HCT116 (cell line): ENCODE measurements at regions not wholly inside any gene's neighbourhood (a gene's known extent, or its start where the extent isn't known, plus 50 kb on each side); places are given as distances from the start of the nearest gene placed in this dataset.

Source experiments
- ATAC-seq: fragments of 200-7000 bp; cut with Tn5 transposase; 2 replicates; pipeline ENCODE4 v1.9.1; 2020; ENCODE audit warnings: mild to moderate bottlenecking, moderate library complexity
- BruUV-seq: library from RNA; stranded (reverse); fragments of 400-500 nt; replicated peaks from 2 replicates; lab custom pipeline; 2021; lab: Mats Ljungman, UMichigan
- CTCF ChIA-PET: fragments of 300-600 bp; sonication (Branson Sonifier 250); formaldehyde crosslinking; loops from one replicate; lab custom pipeline; 2021; ENCODE audit warnings: antibody characterized with exemption; lab: Charles Lee
- POLR2A ChIA-PET: fragments of 300-600, 350-600 bp; sonication (Branson Sonifier 250); formaldehyde crosslinking; loops from one replicate; lab custom pipeline; 2021; ENCODE audit warnings: antibody characterized with exemption; lab: Charles Lee
- RAD21 ChIA-PET, 2 experiments: fragments of 300-600 bp; sonication (Branson Sonifier 250); formaldehyde crosslinking; loops; one replicate each; lab custom pipeline; 2023; ENCODE audit warnings: low total read pairs in 2 of 2; ENCODE audit not compliant: uncharacterized antibody in 2 of 2, unreplicated experiment in 2 of 2, low non-redundant PET in 1 of 2; lab: Charles Lee
- DNase-seq: peaks from one replicate; pipeline ENCODE4 v3.0.0-alpha.2; 2010; ENCODE audit warnings: low read depth, low spot score
- H2AFZ ChIP-seq: fragments of 200-600 bp; shearing (Covaris generic), sonication (generic); 2 replicates; pipeline ENCODE4 v1.6.1; 2017; ENCODE audit warnings: low read depth, mixed run types, mixed read lengths, antibody characterized with exemption, low read length; ENCODE audit not compliant: poor library complexity, severe bottlenecking
- H3K27ac ChIP-seq: 2 replicates; pipeline ENCODE4 v1.5.1; 2012; ENCODE audit warnings: low read depth, low read length
- H3K27me3 ChIP-seq: fragments of 200-600 bp; sonication (generic); 2 replicates; pipeline ENCODE4 v1.6.1; 2016; ENCODE audit warnings: mixed run types, low read length, mixed read lengths; ENCODE audit not compliant: insufficient read depth
- H3K36me3 ChIP-seq, 2 experiments: fragments of 200-500 bp in 1 of 2; fragments of 200-600 bp in 1 of 2; sonication (Bioruptor generic) in 1 of 2; sonication (generic) in 1 of 2; 2 replicates each; pipeline versions ENCODE4 v1.5.1 to v1.6.1; 2014 to 2016; ENCODE audit warnings: low read length in 2 of 2, inconsistent platforms in 1 of 2, mixed read lengths in 1 of 2, mixed run types in 1 of 2; ENCODE audit not compliant: insufficient read depth in 2 of 2, control insufficient read depth in 1 of 2
- H3K4me1 ChIP-seq, 2 experiments: fragments of 200-600 bp in 1 of 2; sonication (generic) in 1 of 2; 2 replicates each; pipeline versions ENCODE4 v1.5.1 to v1.6.1; 2012 to 2017; ENCODE audit warnings: low read length in 2 of 2, inconsistent platforms in 1 of 2, mild to moderate bottlenecking in 1 of 2, mixed read lengths in 1 of 2, mixed run types in 1 of 2, moderate library complexity in 1 of 2; ENCODE audit not compliant: insufficient read depth in 2 of 2, control insufficient read depth in 1 of 2
- H3K4me2 ChIP-seq: fragments of 200-600 bp; sonication (generic); 2 replicates; pipeline ENCODE4 v1.6.1; 2017; ENCODE audit warnings: mixed run types, low read length, mixed read lengths
- H3K4me3 ChIP-seq, 2 experiments: fragments of 200-600 bp in 1 of 2; sonication (generic) in 1 of 2; replicated peaks in 1 of 2; 2 replicates each; pipeline ENCODE4 v1.5.1; 2011 to 2016; ENCODE audit warnings: low read length in 2 of 2, control low read depth in 1 of 2, low read depth in 1 of 2, mild to moderate bottlenecking in 1 of 2, mixed read lengths in 1 of 2, mixed run types in 1 of 2
- H3K79me2 ChIP-seq: fragments of 200-600 bp; sonication (generic); 2 replicates; pipeline ENCODE4 v1.6.1; 2017; ENCODE audit warnings: mild to moderate bottlenecking, mixed run types, low read length, moderate library complexity, mixed read lengths; ENCODE audit not compliant: insufficient read depth
- H3K9ac ChIP-seq: fragments of 200-600 bp; sonication (generic); 2 replicates; pipeline ENCODE4 v1.6.1; 2016; ENCODE audit warnings: low read length, mixed read lengths
- H3K9me2 ChIP-seq: fragments of 200-600 bp; sonication (generic), shearing (Covaris generic); 2 replicates; pipeline ENCODE4 v1.6.1; 2017; ENCODE audit warnings: mixed run types, mild to moderate bottlenecking, moderate library complexity; ENCODE audit not compliant: insufficient read depth
- H3K9me3 ChIP-seq, 2 experiments: fragments of 200-500 bp in 1 of 2; fragments of 200-600 bp in 1 of 2; sonication (Bioruptor generic) in 1 of 2; sonication (generic) in 1 of 2; 2 replicates each; pipeline ENCODE4 v1.6.1; 2014 to 2017; ENCODE audit warnings: low read length in 2 of 2, mixed read lengths in 2 of 2, inconsistent platforms in 1 of 2, low read depth in 1 of 2, mild to moderate bottlenecking in 1 of 2, mixed run types in 1 of 2, moderate library complexity in 1 of 2; ENCODE audit not compliant: control insufficient read depth in 1 of 2, insufficient read depth in 1 of 2
- H4K20me1 ChIP-seq: fragments of 200-600 bp; sonication (generic), shearing (Covaris generic); 2 replicates; pipeline ENCODE4 v1.6.1; 2017; ENCODE audit warnings: mixed run types, mild to moderate bottlenecking, moderate library complexity; ENCODE audit not compliant: insufficient read depth
- CBX3 ChIP-seq: IDR thresholded peaks from 2 replicates; pipeline ENCODE4 v1.6.1; 2012; ENCODE audit warnings: low read depth
- CEBPB ChIP-seq: IDR thresholded peaks from 2 replicates; pipeline ENCODE4 v1.6.1; 2012; ENCODE audit warnings: low read depth
- EGR1 ChIP-seq: IDR thresholded peaks from 2 replicates; pipeline ENCODE4 v1.6.1; 2012; ENCODE audit warnings: low read depth
- EZH2 ChIP-seq: fragments of 200-600 bp; sonication (generic); IDR thresholded peaks from 2 replicates; pipeline ENCODE4 v1.6.1; 2017; ENCODE audit warnings: antibody characterized with exemption, mixed run types
- EZH2phosphoT487 ChIP-seq: fragments of 200-600 bp; IDR thresholded peaks from 2 replicates; pipeline ENCODE4 v1.6.1; 2018; ENCODE audit warnings: antibody characterized with exemption, borderline replicate concordance
- FOSL1 ChIP-seq: IDR thresholded peaks from 2 replicates; pipeline ENCODE4 v1.6.1; 2012; ENCODE audit warnings: low read depth
- JUND ChIP-seq: IDR thresholded peaks from 2 replicates; pipeline ENCODE4 v1.6.1; 2012
- MAX ChIP-seq: IDR thresholded peaks from 2 replicates; pipeline ENCODE4 v1.6.1; 2012
- intact Hi-C: fragments of 100-400 bp; cut with micrococcal nuclease; formaldehyde crosslinking; loops from 2 replicates; pipeline ENCODE4 v1.10.0; 2022

DNA sequence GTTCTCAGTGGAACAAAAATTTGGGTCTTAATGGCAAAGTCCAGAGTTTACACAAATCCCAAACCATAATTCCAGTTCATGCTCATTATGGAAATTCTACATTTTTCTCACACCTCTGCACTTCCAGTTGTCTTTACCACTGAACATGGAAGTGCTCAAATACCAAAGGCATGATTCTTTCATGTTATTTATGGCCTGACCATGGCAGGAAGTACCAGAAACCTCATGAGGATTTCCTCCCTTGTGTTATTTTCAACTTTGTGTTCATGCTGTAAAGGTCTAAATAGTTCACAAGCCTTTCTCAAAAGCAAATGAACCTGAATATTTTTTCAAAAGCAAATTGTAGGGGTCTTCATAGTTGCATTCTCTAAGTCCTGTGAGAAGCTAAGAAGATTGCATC is 82.0 kb upstream of the ITGA1 start:
- no TSS peak for BruUV-seq
- no peak overlapping the region for H3K4me2 ChIP-seq
- ATAC-seq: no peak
- no peaks in the 10 kb centered on the region for H3K9me2 ChIP-seq
- ChIA-PET CTCF (no interaction called here), RAD21 (no interaction called here), POLR2A (no interaction called here)
- no peak for DNase-seq
- H3K27me3 ChIP-seq: no peaks in the 10 kb centered on the region
- no peaks in the 10 kb centered on the region; a peak in 1 of 4 replicates for H3K4me1 ChIP-seq
- H3K9ac ChIP-seq: no peak overlapping the region
- H4K20me1 ChIP-seq: no peaks in the 10 kb centered on the region
- TF ChIP-seq MAX: no peak
- TF ChIP-seq CBX3: no peak
- H3K4me3 ChIP-seq: no peak overlapping the region
- H3K36me3 ChIP-seq: no peaks in the 10 kb centered on the region
- no peaks in the 10 kb centered on the region for H3K79me2 ChIP-seq
- no peak overlapping the region for H3K27ac ChIP-seq
- intact Hi-C loops: no loop called here
- no peak overlapping the region for H2AFZ ChIP-seq
- H3K9me3 ChIP-seq: no peaks in the 10 kb centered on the region

DNA sequence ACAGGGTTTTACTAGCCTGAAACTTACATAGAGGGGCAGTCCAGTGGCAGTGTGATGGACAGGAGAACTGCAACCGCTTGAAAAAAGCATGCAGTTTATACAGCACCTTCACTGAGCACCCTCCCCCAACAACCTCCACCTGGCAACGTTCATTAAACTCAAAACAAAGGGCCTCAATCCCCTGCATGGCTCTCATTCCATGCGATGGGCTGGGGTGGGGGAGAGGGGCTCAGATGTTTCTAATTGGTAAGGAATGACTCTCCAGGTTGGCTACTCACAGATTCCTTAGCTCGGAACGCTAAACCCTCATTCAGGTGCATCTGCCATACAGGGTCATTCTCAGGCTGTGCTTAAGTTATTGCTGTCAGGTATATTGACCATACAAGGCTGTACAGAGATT is 80.9 kb upstream of the ITGA1 start:
- ATAC-seq (no peak), DNase-seq (no peak)
- H3K36me3 ChIP-seq: no peaks in the 10 kb centered on the region
- H3K9me3 ChIP-seq: no peaks in the 10 kb centered on the region
- TF ChIP-seq FOSL1 (no peak), JUND (no peak), CEBPB (no peak), EZH2phosphoT487 (no peak), EZH2 (no peak), EGR1 (no peak), MAX (no peak), CBX3 (no peak)
- no peak overlapping the region for H3K4me3 ChIP-seq
- no peaks in the 10 kb centered on the region for H4K20me1 ChIP-seq
- intact Hi-C loops: no loop called here
- ChIA-PET RAD21 (no interaction called here), CTCF (no interaction called here), POLR2A (no interaction called here)
- H3K9ac ChIP-seq: no peak overlapping the region
- no peaks in the 10 kb centered on the region for H3K9me2 ChIP-seq
- no peaks in the 10 kb centered on the region; a peak in 1 of 4 replicates for H3K4me1 ChIP-seq
- H3K4me2 ChIP-seq: no peak overlapping the region
- H3K27ac ChIP-seq: no peak overlapping the region
- no TSS peak for BruUV-seq
- no peak overlapping the region for H2AFZ ChIP-seq
- H3K27me3 ChIP-seq: no peaks in the 10 kb centered on the region
- H3K79me2 ChIP-seq: no peaks in the 10 kb centered on the region
